PFSK-1 (cell line): ENCODE measurements at regions not wholly inside any gene's neighbourhood (a gene's known extent, or its start where the extent isn't known, plus 50 kb on each side); places are given as distances from the start of the nearest gene placed in this dataset.

Source experiments
- FOXP2 ChIP-seq: optimal IDR thresholded peaks from 2 replicates; pipeline ENCODE3; 2011; ENCODE audit warnings: borderline replicate concordance, control low read depth, inconsistent platforms; ENCODE audit not compliant: insufficient read depth; ENCODE audit errors: extremely low read length, extremely low read depth
- POLR2AphosphoS5 ChIP-seq: IDR thresholded peaks from 2 replicates; pipeline ENCODE4 v1.6.1; 2012; ENCODE audit warnings: low read depth, mild to moderate bottlenecking, control low read depth, low read length, moderate library complexity
- SIN3A ChIP-seq: IDR thresholded peaks from 2 replicates; pipeline ENCODE4 v1.6.1; 2012; ENCODE audit warnings: mild to moderate bottlenecking, low read length, moderate library complexity, borderline replicate concordance; ENCODE audit not compliant: insufficient read depth
- TAF1 ChIP-seq: IDR thresholded peaks from 2 replicates; pipeline ENCODE4 v1.6.1; 2012; ENCODE audit warnings: low read length, control low read depth, borderline replicate concordance; ENCODE audit not compliant: insufficient read depth
- TF ChIP-seq, protein P1 (sequence below), 2 experiments: IDR thresholded peaks; 2 replicates each; pipeline versions ENCODE4 v1.6.1 to v1.8.0; 2011 to 2012; ENCODE audit warnings: low read depth in 2 of 2, low read length in 2 of 2, control low read depth in 1 of 2, inconsistent platforms in 1 of 2, mild to moderate bottlenecking in 1 of 2, moderate library complexity in 1 of 2; ENCODE audit not compliant: insufficient read depth in 1 of 2

DNA sequence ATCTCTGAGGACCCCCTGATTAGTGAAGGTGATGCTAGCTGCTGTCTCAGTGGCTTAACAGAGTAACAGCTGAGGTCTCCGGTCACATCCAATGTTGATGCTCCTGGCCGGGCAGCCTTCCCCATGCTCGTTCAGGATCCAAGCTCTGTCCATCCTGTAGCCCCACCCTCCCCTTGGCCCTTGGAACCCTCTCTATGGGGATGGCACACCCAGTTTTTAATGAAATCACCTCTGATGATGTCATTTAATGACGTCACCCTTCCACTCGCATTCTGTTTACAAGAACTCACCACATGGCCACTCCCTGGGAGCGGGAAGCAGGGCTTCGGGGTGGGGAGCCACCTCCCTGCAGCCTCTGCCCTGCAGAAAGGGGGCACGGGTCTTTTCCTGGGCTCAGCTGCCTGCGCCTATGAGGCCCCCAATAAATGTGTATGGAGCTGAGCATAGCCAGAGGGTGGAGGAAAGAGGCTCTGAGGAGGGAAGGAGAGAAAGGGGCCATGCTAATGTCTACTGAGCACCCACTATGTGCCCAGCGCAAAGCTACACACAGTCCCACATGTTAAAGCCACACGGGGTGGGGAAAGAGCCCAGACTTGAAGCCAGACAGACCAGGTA, 95.5 kb downstream of the OAT start:
- TF ChIP-seq TAF1 (no peak), FOXP2 (no peak), POLR2AphosphoS5 (no peak), SIN3A (no peak)
- TF ChIP-seq, protein P1, sequence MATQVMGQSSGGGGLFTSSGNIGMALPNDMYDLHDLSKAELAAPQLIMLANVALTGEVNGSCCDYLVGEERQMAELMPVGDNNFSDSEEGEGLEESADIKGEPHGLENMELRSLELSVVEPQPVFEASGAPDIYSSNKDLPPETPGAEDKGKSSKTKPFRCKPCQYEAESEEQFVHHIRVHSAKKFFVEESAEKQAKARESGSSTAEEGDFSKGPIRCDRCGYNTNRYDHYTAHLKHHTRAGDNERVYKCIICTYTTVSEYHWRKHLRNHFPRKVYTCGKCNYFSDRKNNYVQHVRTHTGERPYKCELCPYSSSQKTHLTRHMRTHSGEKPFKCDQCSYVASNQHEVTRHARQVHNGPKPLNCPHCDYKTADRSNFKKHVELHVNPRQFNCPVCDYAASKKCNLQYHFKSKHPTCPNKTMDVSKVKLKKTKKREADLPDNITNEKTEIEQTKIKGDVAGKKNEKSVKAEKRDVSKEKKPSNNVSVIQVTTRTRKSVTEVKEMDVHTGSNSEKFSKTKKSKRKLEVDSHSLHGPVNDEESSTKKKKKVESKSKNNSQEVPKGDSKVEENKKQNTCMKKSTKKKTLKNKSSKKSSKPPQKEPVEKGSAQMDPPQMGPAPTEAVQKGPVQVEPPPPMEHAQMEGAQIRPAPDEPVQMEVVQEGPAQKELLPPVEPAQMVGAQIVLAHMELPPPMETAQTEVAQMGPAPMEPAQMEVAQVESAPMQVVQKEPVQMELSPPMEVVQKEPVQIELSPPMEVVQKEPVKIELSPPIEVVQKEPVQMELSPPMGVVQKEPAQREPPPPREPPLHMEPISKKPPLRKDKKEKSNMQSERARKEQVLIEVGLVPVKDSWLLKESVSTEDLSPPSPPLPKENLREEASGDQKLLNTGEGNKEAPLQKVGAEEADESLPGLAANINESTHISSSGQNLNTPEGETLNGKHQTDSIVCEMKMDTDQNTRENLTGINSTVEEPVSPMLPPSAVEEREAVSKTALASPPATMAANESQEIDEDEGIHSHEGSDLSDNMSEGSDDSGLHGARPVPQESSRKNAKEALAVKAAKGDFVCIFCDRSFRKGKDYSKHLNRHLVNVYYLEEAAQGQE (IDR thresholded peaks at IDR 0.05; ENCODE audit: insufficient read depth in 1 of 2, low read depth in 2 of 2, low read length in 2 of 2), result no peak

GRCh38 chr10:124322191-124322980, 96.3 kb downstream of the OAT start:
- TF ChIP-seq TAF1, result no peak
- TF ChIP-seq FOXP2, result no peak

DNA sequence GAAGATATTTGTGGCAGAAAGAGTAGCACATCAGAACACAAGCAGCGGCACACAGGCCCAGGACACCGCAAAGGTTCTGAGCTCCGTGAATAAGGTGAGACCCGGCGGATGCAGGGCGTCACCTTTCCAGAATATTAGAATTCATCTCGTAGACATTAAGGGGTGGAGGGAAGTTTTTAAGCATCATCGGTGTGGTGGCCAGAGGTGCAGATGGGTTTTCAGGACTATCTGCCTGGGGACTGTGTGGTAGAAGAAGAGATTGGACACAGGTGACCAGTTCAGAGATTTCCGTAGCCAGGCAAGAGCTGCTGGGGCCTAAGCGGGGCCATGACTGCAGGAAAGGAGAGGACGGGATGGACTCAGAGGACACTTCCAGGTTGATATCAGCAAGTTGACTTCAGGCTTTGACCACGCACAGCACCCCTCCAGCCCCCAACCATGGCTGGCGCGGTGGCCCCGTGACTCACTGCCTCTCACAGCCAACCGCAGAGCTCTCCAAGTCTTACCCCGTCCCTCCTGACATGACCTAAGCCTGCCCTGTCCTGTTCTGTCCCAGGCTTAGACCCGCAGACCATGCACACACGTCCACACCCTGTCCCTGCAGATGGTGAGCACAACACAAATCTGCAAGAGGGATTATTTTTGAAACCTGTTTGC, 97.2 kb downstream of the OAT start:
- no peak for TF ChIP-seq POLR2AphosphoS5
- no peak for TF ChIP-seq FOXP2
- TF ChIP-seq, protein P1 (IDR thresholded peaks at IDR 0.05; ENCODE audit: insufficient read depth in 1 of 2, low read depth in 2 of 2, low read length in 2 of 2), result no peak
- TF ChIP-seq SIN3A, result no peak
- TF ChIP-seq TAF1, result no peak

DNA sequence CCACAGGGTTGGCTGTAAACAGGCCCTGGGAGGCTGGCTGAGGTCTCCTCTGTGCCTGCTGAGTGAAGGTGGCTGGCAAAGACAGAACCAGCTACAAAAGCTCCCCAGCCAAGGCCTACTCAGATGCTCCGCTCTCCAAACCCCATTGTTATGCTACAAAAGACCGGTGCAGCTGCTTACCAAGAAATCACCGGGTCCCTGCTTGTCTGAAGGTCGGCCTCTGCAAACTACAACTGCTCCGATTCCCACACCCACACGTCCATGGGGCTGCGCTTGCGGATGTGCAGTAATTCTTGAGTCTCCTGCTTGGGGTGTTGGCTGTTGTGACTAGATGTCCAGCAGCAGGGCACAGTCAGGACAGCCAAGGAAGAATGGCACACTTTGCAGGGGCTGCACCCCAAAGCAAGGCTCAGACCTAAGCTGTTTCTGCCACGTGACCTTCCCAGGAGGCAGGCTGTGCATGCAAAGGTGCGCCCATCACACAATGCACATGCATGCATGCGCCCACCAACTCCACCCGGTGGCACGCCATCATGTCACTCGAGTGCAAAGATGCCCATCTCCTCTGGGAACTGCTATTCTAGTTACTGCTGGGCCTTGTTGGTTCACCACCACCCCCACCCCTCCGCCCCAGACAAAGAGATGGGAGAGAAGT, 97.8 kb downstream of the OAT start:
- no peak for TF ChIP-seq FOXP2

DNA sequence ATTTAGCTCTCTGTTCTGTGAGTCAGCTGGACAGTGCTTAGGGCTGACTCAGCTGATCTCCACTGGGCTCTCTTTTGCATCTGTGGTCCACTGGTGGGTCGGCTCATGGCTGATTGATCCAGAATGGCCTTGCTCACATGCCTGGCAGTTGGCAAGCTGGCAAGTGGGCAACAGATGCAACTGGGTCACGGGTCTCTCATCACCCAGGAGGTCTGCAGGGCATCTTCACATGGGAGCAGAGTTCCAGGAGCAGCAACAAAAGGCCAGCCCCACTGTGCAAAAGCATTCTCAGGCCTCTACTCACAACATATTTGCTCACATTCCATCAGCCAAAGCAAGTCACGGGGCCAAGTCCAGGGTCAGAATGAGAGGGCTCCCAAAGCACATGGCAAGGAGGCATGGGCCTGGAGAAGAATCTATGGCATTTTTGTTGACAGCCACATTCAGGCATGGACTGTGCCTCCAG, 98.8 kb downstream of the OAT start:
- TF ChIP-seq, protein P1 (IDR thresholded peaks at IDR 0.05; ENCODE audit: insufficient read depth in 1 of 2, low read depth in 2 of 2, low read length in 2 of 2), result no peak
- no peak for TF ChIP-seq SIN3A
- no peak for TF ChIP-seq POLR2AphosphoS5
- TF ChIP-seq FOXP2, result no peak
- TF ChIP-seq TAF1, result no peak
